AG04450 (cell line): ENCODE measurements at regions not wholly inside any gene's neighbourhood (a gene's known extent, or its start where the extent isn't known, plus 50 kb on each side); places are given as distances from the start of the nearest gene placed in this dataset.

ENCODE experiments used
- CTCF ChIA-PET: fragments of 300-600, 350-600 bp; formaldehyde crosslinking; extraction: SDS; loops from one replicate; lab custom pipeline; 2022; ENCODE audit warnings: antibody characterized with exemption, inconsistent platforms; lab: Charles Lee
- POLR2A ChIA-PET: fragments of 350-600 bp; formaldehyde crosslinking; extraction: SDS; loops from one replicate; lab custom pipeline; 2021; ENCODE audit warnings: antibody characterized with exemption, inconsistent platforms; lab: Yijun Ruan, JAX
- DNase-seq: peaks from one replicate; pipeline ENCODE4 v3.0.0-alpha.2; 2011; ENCODE audit warnings: low read depth, low spot score
- H3K27ac ChIP-seq: one replicate; pipeline ENCODE4 v1.5.1; 2012; ENCODE audit warnings: low read depth, low read length, control low read depth
- H3K27me3 ChIP-seq: one replicate; pipeline ENCODE4 v1.6.0; 2012; ENCODE audit warnings: low read length; ENCODE audit not compliant: control insufficient read depth, insufficient read depth
- H3K4me3 ChIP-seq: 2 replicates; pipeline ENCODE4 v1.5.1; 2011; ENCODE audit warnings: mild to moderate bottlenecking, low read depth, low read length, control low read depth
- H3K9me3 ChIP-seq: 2 replicates; pipeline ENCODE4 v1.5.1; 2012; ENCODE audit warnings: low read length; ENCODE audit not compliant: control insufficient read depth, insufficient read depth
- CTCF ChIP-seq: IDR thresholded peaks from 2 replicates; pipeline ENCODE4 v1.5.1; 2011; ENCODE audit warnings: low read depth, low read length, control low read depth, inconsistent platforms

DNA sequence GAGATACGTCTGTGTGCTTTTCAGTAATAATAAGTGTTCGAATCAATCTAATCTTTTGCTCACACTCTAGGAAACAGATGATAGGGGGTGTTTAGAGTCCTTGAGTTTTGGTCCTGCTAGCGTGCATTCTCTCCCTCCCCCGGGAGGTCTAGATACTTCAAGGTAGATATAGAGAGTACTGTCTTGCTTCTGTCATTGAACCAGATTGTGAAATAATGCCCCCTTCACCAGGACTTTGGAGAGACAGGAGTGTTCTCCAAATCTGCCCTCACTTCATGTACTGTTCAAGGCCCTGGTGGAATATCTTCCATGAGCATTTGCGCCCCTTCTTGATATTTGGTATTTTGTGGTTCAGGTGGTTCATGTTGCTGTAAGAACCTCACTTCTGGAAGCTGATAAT, 59.4 kb upstream of the MGAT5 start:
- no peak overlapping the region for H3K27ac ChIP-seq
- ChIA-PET CTCF (no interaction called here), POLR2A (no interaction called here)
- no peak overlapping the region for H3K4me3 ChIP-seq
- no peaks in the 10 kb centered on the region for H3K27me3 ChIP-seq
- H3K9me3 ChIP-seq = peaks cover 8% of the 10 kb centered on the region
- no peak for DNase-seq
- TF ChIP-seq CTCF = no peak

DNA sequence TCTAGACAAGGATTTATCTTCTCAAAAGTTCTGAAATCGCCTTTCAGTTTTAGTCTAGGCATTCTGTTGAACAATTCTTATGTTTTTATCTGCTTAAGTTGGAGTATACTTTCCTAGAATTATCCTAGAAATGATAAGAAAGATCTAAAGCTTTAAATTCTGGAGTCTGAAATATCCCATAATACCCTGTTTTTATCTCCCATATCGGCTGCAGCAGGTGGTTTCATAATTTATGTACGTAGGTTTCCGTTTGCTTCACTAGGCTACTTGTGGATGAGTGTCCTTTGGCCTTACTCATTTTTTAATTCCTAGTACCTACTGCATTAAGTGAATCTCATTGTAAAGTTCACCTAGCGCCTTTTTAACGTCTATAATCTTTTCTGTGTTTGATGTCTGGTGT, 58.5 kb upstream of the MGAT5 start:
- H3K27me3 ChIP-seq = no peaks in the 10 kb centered on the region
- peaks cover 8% of the 10 kb centered on the region for H3K9me3 ChIP-seq
- CTCF ChIA-PET = no interaction called here
- DNase-seq = no peak
- H3K4me3 ChIP-seq = no peak overlapping the region
- POLR2A ChIA-PET = no interaction called here
- no peak overlapping the region for H3K27ac ChIP-seq
- no peak for TF ChIP-seq CTCF

DNA sequence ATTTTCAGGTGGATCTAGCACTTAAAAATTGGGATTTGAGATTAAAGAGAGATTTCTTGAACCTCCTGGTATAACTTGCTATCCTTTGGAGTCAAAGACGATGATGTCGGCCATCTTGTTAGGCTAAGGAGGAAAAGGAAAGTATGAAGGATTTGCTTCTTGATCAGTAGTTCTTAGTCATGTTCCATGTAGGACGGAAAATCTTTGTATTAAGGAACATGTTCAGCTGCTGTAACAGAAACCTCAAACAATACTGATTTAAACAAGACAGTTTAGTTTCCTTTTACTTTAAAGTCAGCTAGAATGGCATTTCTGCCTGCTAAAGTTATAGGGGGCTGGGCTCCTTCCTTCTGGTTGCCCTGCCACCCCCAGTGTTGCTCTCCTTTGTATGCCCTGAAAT, 56.4 kb upstream of the MGAT5 start:
- ChIA-PET POLR2A (interaction anchor here (1.6 kb wide), 1 partner anchor 16 kb away, joined by 3 read pairs; no protein-coding TSS in a partner anchor), CTCF (interaction anchor here (2.0 kb wide), 1 partner anchor 253 kb away, joined by 7 read pairs; no protein-coding TSS in a partner anchor)
- TF ChIP-seq CTCF = no peak
- Histone ChIP-seq H3K27me3 (no peaks in the 10 kb centered on the region), H3K9me3 (no peaks in the 10 kb centered on the region), H3K27ac (no peak overlapping the region), H3K4me3 (no peak overlapping the region)
- DNase-seq = no peak

GRCh38 chr2:134198006-134198634, 55.8 kb upstream of the MGAT5 start:
- no peak for DNase-seq
- Histone ChIP-seq H3K27ac (no peak overlapping the region), H3K9me3 (no peaks in the 10 kb centered on the region), H3K27me3 (no peaks in the 10 kb centered on the region), H3K4me3 (no peak overlapping the region)
- ChIA-PET POLR2A (interaction anchor here (1.6 kb wide), 1 partner anchor 16 kb away, joined by 3 read pairs; no protein-coding TSS in a partner anchor), CTCF (interaction anchor here (0.9 to 2.0 kb wide), 4 partner anchors 9 to 313 kb away, joined by 5 to 7 read pairs (median 6); no protein-coding TSS in a partner anchor)
- no peak for TF ChIP-seq CTCF

- POLR2A ChIA-PET = interaction anchor here (0.7 to 1.1 kb wide), 2 partner anchors 25 to 31 kb away, joined by 3 read pairs; no protein-coding TSS in a partner anchor
- no peak for TF ChIP-seq CTCF
- H3K4me3 ChIP-seq = no peak overlapping the region
Measured at GRCh38 chr2:134199123-134199522, 54.7 kb upstream of the MGAT5 start.

More at GRCh38 chr2:134199123-134199522, 54.7 kb upstream of the MGAT5 start:
- Histone ChIP-seq H3K9me3 (no peaks in the 10 kb centered on the region), H3K27me3 (no peaks in the 10 kb centered on the region), H3K27ac (no peak overlapping the region)
- DNase-seq = no peak
- CTCF ChIA-PET = interaction anchor here (1.1 to 1.8 kb wide), 3 partner anchors 9 to 314 kb away, joined by 3 to 6 read pairs (median 5); no protein-coding TSS in a partner anchor
